ENCODE measurements at regions not wholly inside any gene's neighbourhood (a gene's known extent, or its start where the extent isn't known, plus 50 kb on each side); places are given as distances from the start of the nearest gene placed in this dataset.

DNA sequence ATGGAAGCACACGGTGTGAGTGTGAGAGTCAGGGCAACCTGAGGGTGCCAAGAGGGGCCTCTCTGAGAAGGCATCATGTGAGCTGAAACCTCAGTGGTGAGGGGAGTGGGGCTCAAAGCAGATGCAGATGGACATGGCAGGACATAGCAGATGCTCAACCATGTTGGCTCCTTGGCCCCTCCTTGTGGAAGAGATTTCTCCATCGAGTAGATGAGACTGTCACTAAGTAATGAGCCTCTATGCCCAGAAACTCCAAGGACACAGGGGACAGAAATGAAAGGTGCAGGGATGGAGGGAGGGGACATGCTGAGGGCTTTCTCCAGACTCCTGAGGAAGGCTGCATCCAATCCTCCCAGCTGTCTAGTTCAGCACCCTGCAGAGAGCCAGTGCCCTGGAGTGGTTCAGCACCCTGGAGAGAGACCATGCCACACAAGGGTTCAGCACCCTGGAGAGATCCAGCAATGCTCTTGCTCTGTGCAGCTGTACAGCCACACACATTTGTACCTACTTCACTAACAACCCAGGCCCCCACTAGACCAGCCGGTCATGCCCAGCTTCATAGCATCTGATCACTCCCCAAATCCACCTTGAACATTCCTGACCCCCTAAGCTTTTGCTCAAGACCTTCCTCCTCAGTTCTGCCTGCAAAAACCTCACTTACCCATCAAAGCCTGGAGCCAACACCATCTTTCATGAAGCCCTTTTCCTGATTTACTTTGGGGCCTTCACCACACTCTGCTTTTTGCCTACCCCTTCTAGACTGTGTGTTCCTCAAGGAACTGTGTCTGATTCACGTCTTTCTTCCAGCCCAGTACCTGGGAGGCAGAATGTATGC, 252.0 kb downstream of the CTTN start (continued):
- TF ChIP-seq KLF12 (CRISPR knock-in tag; IDR thresholded peaks at IDR 0.05; ENCODE audit: borderline replicate concordance) (peak; percentile 100), PCBP2 (optimal IDR thresholded peaks at IDR 0.05; ENCODE audit: low read depth, low read length, poor library complexity, severe bottlenecking) (no peak), CENPX (CRISPR knock-in tag; IDR thresholded peaks at IDR 0.05) (no peak), FOXA3 (CRISPR knock-in tag; IDR thresholded peaks at IDR 0.05) (peak; percentile 79), RXRA (CRISPR knock-in tag; IDR thresholded peaks at IDR 0.05) (peak; percentile 70), RFX3 (CRISPR knock-in tag; IDR thresholded peaks at IDR 0.05) (peak; percentile 78), POLR2AphosphoS5 (IDR thresholded peaks at IDR 0.05; ENCODE audit: low read depth, low read length) (no peak), ELF3 (CRISPR knock-in tag; IDR thresholded peaks at IDR 0.05) (peak; percentile 96), MED13 (CRISPR knock-in tag; IDR thresholded peaks at IDR 0.05) (peak; percentile 99), ZNF788 (CRISPR knock-in tag; IDR thresholded peaks at IDR 0.05; ENCODE audit: borderline replicate concordance) (peak; percentile 97), ZNF33A (CRISPR knock-in tag; IDR thresholded peaks at IDR 0.05; ENCODE audit: borderline replicate concordance) (no peak), U2AF1 (optimal IDR thresholded peaks at IDR 0.05; ENCODE audit: low read depth, low read length) (no peak), ZNF251 (CRISPR knock-in tag; IDR thresholded peaks at IDR 0.05) (peak; percentile 99), ZNF816 (CRISPR knock-in tag; IDR thresholded peaks at IDR 0.05; ENCODE audit: borderline replicate concordance) (peak; percentile 97), DNMT3B (CRISPR knock-in tag; conservative IDR thresholded peaks at IDR 0.05) (peak; percentile 100), KMT2A (CRISPR knock-in tag; IDR thresholded peaks at IDR 0.05) (peak; percentile 95)
- TF ChIP-seq, protein P1, sequence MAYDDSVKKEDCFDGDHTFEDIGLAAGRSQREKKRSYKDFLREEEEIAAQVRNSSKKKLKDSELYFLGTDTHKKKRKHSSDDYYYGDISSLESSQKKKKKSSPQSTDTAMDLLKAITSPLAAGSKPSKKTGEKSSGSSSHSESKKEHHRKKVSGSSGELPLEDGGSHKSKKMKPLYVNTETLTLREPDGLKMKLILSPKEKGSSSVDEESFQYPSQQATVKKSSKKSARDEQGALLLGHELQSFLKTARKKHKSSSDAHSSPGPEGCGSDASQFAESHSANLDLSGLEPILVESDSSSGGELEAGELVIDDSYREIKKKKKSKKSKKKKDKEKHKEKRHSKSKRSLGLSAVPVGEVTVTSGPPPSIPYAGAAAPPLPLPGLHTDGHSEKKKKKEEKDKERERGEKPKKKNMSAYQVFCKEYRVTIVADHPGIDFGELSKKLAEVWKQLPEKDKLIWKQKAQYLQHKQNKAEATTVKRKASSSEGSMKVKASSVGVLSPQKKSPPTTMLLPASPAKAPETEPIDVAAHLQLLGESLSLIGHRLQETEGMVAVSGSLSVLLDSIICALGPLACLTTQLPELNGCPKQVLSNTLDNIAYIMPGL (CRISPR knock-in tag; IDR thresholded peaks at IDR 0.05; ENCODE audit: borderline replicate concordance in 1 of 2, low read depth in 1 of 2), result peak in 1 of 2 experiments; percentile 89; a peak in 2 of 4 replicates
- TF ChIP-seq, protein P2, sequence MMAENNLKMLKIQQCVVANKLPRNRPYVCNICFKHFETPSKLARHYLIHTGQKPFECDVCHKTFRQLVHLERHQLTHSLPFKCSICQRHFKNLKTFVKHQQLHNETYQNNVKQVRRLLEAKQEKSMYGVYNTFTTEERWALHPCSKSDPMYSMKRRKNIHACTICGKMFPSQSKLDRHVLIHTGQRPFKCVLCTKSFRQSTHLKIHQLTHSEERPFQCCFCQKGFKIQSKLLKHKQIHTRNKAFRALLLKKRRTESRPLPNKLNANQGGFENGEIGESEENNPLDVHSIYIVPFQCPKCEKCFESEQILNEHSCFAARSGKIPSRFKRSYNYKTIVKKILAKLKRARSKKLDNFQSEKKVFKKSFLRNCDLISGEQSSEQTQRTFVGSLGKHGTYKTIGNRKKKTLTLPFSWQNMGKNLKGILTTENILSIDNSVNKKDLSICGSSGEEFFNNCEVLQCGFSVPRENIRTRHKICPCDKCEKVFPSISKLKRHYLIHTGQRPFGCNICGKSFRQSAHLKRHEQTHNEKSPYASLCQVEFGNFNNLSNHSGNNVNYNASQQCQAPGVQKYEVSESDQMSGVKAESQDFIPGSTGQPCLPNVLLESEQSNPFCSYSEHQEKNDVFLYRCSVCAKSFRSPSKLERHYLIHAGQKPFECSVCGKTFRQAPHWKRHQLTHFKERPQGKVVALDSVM (CRISPR knock-in tag; IDR thresholded peaks at IDR 0.05), result peak; percentile 44; the same call in 1 of the 2 replicates
- TF ChIP-seq, protein P3, sequence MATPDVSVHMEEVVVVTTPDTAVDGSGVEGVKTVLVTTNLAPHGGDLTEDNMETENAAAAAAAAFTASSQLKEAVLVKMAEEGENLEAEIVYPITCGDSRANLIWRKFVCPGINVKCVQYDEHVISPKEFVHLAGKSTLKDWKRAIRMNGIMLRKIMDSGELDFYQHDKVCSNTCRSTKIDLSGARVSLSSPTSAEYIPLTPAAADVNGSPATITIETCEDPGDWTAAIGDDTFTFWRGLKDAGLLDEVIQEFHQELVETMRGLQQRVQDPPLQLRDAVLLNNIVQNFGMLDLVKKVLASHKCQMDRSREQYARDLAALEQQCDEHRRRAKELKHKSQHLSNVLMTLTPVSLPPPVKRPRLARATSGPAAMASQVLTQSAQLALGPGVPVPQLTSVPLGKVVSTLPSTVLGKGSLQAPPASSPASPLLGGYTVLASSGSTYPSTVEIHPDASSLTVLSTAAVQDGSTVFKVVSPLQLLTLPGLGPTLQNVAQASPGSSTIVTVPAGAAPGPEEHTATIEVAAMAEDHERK (CRISPR knock-in tag; IDR thresholded peaks at IDR 0.05; ENCODE audit: low read depth), result peak; percentile 68; the same call in 1 of the 2 replicates
- TF ChIP-seq, protein P4, sequence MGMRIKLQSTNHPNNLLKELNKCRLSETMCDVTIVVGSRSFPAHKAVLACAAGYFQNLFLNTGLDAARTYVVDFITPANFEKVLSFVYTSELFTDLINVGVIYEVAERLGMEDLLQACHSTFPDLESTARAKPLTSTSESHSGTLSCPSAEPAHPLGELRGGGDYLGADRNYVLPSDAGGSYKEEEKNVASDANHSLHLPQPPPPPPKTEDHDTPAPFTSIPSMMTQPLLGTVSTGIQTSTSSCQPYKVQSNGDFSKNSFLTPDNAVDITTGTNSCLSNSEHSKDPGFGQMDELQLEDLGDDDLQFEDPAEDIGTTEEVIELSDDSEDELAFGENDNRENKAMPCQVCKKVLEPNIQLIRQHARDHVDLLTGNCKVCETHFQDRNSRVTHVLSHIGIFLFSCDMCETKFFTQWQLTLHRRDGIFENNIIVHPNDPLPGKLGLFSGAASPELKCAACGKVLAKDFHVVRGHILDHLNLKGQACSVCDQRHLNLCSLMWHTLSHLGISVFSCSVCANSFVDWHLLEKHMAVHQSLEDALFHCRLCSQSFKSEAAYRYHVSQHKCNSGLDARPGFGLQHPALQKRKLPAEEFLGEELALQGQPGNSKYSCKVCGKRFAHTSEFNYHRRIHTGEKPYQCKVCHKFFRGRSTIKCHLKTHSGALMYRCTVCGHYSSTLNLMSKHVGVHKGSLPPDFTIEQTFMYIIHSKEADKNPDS (CRISPR knock-in tag; IDR thresholded peaks at IDR 0.05), result peak; percentile 96
- TF ChIP-seq, protein P5, sequence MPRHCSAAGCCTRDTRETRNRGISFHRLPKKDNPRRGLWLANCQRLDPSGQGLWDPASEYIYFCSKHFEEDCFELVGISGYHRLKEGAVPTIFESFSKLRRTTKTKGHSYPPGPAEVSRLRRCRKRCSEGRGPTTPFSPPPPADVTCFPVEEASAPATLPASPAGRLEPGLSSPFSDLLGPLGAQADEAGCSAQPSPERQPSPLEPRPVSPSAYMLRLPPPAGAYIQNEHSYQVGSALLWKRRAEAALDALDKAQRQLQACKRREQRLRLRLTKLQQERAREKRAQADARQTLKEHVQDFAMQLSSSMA (CRISPR knock-in tag; IDR thresholded peaks at IDR 0.05), result peak; percentile 87; the same call in 1 of the 2 replicates
